ELF-1 (cell line): ENCODE measurements at regions not wholly inside any gene's neighbourhood (a gene's known extent, or its start where the extent isn't known, plus 50 kb on each side); places are given as distances from the start of the nearest gene placed in this dataset.
"Not testable (repeated sequence)": the region's sequence is repeated elsewhere in the genome, so short reads cannot be mapped to it uniquely, and the experiment has no call there.

Experiments
- DNase-seq: peaks from one replicate; pipeline ENCODE4 v3.0.0-alpha.2; 2016; ENCODE audit warnings: low read depth, low spot score

DNA sequence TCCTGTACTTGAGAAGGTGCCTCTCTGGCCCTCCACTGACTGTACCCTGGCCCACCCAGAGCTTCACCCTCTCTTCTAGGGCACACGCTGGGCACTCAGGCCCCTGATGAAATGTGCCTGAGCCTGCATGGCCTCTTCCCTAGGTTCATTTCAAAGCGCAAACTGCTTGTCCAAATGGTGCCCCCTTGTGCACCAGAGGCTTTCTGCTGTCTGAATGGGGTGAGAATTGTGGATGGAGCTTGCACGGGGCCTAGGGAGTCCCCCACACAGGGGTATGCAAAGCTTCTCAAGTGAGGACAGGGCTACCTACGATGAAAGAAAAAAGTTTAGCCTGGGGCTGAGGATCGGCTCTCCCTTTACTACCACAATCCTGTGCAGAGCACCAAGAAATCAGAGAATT lies 116.9 kb upstream of the ZNF337 start:
- DNase-seq = not testable (repeated sequence)

DNA sequence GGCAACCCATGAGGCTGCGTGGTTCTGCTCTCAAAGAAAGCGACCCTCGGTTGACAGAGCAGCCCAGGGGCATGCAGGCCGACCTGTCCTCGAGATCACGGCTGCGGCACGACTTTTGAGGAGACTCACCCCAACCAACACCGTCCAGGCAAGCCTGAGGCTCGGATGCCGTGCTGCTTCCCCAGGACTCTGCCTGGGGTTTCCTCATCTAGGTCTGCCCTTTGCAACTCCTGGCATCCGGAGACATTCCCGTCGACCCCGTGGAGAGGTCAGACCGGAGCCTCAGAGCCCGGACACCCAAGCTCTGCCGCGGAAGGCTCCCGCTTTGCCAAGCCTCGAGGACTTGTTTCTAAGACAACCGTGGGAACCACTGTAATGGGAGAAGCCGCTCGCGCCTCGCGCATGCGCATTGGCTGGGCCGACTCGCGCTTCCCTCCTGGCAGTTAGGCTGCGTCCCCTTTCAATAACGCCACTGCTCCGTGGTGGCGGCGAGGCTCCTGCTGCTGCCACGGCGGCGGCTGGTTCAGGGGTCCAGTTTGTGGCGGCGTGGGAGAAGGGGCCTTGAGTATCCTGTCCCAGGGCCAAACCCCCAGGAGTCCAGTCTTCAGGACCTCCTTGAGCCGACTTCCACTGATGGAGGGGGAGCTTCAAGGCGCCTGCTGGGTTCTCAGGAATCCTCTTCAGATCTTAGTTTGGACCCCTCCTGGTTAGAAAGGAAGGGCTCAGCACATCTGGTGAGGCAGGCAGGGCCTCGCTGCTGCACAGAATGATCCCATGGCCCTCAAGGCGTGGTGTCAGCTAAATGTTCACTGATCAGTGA lies 101.7 kb upstream of the ZNF337 start:
- not testable (repeated sequence) for DNase-seq

DNA sequence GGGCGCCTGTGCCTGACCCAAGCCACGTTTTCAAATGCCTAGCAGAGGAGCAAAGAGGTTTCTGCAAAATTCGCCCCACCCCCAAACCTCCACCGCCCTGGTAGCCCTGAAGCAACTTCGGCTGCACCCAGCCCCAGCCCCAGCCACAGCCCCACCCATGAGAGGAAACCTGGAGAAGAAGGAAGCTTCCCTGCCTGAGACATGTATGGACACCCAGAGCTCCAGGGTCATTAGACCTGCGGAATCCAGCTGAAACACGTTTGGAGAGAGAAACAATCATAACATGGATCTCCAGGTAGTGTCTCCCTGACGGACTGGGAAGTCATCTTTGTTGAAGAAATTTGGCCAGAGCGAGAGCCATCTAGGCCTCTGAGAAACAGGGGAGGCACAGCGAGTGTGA lies 100.4 kb upstream of the ZNF337 start:
- DNase-seq = not testable (repeated sequence)

DNA sequence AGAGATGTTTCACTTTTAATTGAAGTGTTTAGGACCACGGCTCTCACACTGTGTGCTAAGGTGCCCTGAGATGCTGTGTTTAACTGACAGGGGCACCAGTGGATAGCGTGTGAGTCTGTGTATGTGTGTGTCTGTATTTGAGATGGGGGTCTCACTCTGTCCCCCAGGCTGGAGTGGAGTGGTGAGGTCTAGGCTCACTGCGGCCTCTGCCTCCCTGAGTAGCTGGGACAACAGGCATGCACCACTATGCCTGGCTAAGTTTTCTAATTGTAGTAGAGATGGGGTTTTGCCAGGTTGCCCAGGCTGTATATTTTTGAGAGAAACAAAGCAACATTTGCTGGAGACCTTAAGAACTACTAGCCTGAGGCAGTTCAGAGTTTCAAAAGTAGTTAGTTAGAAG lies 80.6 kb upstream of the ZNF337 start:
- not testable (repeated sequence) for DNase-seq

DNA sequence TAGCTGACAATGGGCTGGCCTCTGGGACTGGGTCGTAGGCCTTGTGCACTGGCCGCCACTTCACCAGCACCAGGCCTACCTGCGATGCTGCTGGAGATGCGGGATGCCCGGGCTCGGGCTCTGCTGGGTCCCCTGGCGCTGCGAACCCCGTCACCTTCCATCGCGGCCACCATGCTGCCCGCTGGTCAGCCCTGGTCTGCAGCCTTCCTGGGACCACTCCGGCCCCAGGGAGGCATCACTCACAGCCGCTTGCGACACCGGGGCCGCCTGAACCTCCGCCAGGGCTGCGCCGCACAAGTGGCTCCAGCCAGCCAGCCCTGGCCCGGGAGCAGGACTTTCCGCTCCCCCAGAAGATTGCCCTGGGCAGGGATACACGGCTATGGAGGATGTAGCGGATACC lies 78.1 kb upstream of the ZNF337 start:
- DNase-seq = not testable (repeated sequence)

DNA sequence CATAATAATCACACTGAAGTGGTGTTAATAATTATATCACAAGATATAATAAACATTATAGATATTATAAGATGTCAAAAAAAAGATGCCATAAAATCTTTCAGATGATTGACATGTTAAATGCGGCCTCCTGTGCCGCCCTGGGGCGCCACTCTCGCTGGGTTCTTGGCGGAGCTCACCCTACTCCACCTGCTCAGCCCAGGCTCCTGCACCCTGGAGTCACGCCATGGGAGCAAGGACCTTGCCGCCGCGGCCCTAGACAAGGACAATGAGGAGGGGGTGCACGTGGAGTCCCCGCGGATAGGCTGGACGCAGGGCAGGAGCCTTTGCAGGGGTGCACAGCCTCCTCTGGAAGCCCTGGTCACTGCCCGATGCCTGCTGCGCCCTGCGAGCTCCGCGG lies 77.5 kb upstream of the ZNF337 start:
- DNase-seq = not testable (repeated sequence)

DNA sequence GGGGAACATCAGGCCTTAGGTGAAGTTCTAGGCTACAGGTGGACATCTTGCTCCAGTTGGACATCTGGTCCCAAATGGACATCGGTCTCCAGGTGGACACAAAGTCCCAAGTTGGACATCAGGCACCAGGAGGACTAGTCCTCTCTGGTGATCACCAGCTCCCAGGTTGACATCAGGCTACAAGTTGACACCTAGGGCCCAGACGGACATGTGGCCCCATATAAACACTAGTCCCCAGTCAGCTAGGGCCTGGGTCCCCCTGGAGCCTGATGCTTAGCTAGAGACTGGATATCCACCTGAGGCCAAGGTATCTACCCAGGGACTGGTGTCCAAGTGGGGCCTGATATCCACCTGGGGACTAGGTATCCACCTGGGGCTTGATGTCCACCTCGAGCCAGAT lies 75.8 kb upstream of the ZNF337 start:
- DNase-seq = not testable (repeated sequence)

DNA sequence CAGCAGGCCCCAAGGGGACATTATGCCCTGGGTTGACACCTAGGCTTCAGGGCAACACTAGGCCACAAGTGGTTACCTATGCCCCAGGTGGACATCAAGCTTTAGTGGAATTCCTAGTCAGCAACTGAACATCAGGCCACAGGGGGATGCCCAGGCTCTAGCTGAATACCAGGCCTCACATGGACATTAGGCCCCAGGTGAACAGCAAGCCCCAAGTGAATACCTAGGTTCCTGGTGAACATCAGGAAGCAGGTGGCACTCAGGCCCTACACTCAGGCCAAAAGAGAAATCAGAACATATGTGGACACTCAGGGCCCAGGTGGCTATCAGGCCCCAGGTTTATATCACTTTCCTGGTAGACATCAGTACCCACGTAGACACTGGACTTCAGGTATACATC lies 75.2 kb upstream of the ZNF337 start:
- DNase-seq = not testable (repeated sequence)

DNA sequence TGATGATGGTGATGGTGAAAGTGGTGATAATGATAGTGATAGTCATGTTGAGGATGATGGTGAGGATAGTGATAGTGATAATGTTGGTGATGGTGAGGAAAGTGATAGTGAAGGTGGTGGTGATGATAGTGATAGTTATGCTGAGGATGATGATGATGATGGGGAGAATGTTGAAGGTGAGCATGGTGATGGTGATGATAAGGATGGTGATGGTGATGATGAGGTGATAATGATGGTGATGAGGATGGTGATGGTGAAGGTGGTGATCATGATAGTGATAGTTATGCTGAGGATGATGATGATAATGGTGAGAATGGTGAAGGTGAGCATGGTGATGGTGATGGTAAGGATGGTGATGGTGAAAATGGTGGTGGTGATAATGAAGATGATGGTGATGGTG lies 64.9 kb upstream of the ZNF337 start:
- DNase-seq = no peak

DNA sequence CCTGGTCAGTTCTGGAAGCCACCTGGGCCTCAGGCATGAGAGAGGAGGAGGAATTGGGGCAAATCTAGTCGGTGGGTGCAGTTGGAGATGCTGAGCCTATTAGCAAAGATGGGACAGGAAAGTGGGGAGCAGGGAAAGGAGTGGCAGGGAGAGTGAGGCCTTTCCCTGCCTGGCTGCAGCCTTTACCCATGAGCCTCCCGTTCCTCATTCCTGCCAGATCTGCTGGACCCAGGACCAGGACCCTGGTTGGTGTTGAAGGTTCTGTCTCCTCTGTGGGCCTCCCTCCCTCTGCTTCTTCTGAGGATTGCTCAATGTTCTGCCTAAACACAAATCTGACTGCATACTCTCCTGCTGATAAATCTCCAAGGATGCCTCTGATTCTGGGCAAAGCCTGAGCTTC lies 64.4 kb upstream of the ZNF337 start:
- not testable (repeated sequence) for DNase-seq

DNA sequence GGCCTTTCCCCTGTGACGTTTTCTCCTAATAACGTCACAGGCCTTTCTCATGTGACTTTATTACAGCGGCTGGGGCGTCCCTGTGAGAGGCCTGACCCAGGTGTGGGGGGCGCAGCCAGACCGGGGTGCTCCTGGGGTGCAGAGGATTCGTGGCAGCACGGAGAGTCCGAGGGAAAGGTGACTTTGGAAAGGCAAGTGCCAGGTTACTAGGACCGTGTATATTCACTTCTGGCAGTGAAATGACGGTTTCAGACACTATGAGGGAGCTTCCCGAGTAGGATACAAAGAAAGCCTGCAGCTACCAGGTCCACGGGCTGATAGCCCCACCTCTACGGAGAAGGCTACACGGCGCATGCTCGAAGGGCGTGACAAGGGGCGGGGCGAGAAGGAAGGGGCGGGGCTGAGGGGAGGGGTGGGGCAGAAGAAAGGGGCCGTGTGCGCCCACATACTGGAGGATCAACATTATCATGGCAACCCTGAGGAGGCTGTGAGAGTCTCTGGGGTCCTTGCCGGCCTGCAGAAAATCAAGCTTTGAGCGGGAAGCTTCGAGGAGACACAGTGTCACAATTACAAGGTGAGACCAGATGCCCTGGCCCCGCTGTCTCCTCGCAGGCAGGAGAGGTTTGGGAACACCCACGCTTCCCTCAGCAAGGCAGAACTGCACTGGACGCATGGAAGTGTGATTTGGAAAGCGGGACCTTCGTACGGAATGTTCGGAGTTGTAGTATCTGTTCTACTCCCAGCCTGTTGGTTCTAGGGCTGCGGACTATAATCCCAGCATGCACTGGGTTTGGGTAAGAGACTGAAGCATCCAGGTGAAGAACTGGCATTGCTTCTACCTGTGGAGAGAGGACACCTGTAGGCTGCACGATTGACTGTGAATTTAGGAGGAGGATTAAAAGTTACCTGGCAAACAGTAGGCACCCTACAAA lies 54.4 kb upstream of the ZNF337 start:
- peak; percentile 26 for DNase-seq

DNA sequence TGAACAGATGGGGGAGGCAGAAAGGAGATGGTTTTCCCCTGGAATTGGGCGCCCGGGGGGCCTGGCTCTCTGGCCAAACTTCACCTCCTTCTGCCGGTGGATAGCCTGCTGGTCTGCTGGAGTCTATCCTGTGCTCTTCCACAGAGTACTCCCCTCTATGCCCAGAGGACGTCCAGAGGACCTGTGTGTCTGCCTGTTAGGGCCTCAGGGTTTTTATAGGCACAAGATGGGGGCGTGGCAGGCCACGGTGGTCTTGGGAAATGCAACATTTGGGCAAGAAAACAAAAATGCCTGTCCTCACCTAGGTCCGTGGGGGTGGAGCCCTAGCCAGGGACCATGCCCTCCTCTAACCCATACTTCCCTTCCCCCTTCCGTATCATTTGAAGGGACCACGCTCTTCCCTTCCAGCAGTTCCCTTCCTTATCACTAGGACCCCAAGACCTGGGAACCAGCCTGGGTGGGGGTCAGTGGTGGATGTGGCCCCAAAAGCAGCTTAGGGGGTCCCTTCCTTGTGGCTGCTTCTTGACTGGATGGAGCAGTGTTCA lies 53.6 kb upstream of the ZNF337 start:
- no peak for DNase-seq

DNA sequence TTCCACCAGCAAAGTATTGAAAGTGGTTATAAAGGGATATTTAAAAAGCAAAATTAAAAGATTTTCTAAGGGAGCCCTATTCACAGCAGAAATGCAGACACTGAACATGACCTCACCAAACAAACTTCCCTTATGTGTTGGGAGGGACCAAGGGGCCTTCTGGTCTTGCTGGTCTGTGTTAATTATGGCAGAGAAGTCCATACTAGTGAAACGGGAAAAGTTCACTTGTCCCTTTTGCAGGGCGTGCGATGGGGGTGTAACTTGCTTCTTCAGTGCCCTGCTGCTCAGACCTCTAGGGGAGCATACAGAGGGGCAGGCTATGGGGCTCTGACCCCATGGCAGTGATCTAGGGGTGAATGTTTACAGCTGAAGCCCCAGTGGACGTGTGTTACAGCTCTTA lies 53.0 kb upstream of the ZNF337 start:
- DNase-seq = no peak
